Stomach (tissue), 8 donors: ENCODE measurements at regions not wholly inside any gene's neighbourhood (a gene's known extent, or its start where the extent isn't known, plus 50 kb on each side); places are given as distances from the start of the nearest gene placed in this dataset.

Experiments
- DNase-seq, 2 donors: peaks; one replicate each; pipeline versions ENCODE4 v3.0.0 to v3.0.0-alpha.2; 2013 to 2019
- H3K27ac ChIP-seq, 5 donors: fragments of 200-600 bp in 4 of 5; sonication (generic) in 4 of 5; one replicate each; pipeline ENCODE4 v1.5.1; 2013 to 2019; ENCODE audit warnings: mild to moderate bottlenecking in 1 of 5, moderate library complexity in 1 of 5
- H3K27me3 ChIP-seq, 3 donors: fragments of 200-600 bp; sonication (generic); one replicate each; pipeline ENCODE4 v1.5.1; 2017 to 2019; ENCODE audit warnings: mixed run types in 1 of 3
- H3K36me3 ChIP-seq, 4 donors: fragments of 200-600 bp; sonication (generic); 1 replicate in 3 of 4; 2 replicates in 1 of 4; pipeline ENCODE4 v1.5.1; 2016 to 2019
- H3K4me1 ChIP-seq, 4 donors: fragments of 200-600 bp; sonication (generic); one replicate each; pipeline ENCODE4 v1.5.1; 2016 to 2019
- H3K4me3 ChIP-seq, 4 donors: fragments of 200-600 bp; sonication (generic) in 3 of 4; one replicate each; pipeline ENCODE4 v1.5.1; 2016 to 2019; ENCODE audit warnings: mild to moderate bottlenecking in 1 of 4
- H3K9me3 ChIP-seq, 4 donors: fragments of 200-600 bp; sonication (generic); one replicate each; pipeline ENCODE4 v1.5.1; 2016 to 2019
- EP300 ChIP-seq: sonication (generic); formaldehyde crosslinking; IDR thresholded peaks from one replicate; pipeline ENCODE4 v1.6.1; 2017; ENCODE audit warnings: antibody characterized with exemption
- POLR2A ChIP-seq, 4 donors: fragments of 450-650 bp; IDR thresholded peaks; one replicate each; pipeline ENCODE4 v1.6.1; 2016; ENCODE audit warnings: antibody characterized with exemption in 4 of 4, control low read depth in 2 of 4, mild to moderate bottlenecking in 1 of 4, moderate library complexity in 1 of 4
- POLR2AphosphoS5 ChIP-seq, 3 donors: sonication (generic); formaldehyde crosslinking; IDR thresholded peaks; one replicate each; pipeline ENCODE4 v1.6.1; 2016; ENCODE audit warnings: antibody characterized with exemption in 3 of 3
- WGBS, 5 donors: extraction: QIAGEN DNeasy Blood & Tissue Kit in 3 of 5; methylation state at CpG; one replicate each; pipeline versions ENCODE4 v1.1.5 to v1.1.7; 2013 to 2018; 5-methylcytosine and 5-hydroxymethylcytosine counted together
- intact Hi-C: fragments of 100-400 bp; cut with DNase I; formaldehyde crosslinking; loops from one replicate; pipeline ENCODE4 v1.15.1; 2023; ENCODE audit warnings: low total_unique reads
- TF ChIP-seq, protein P1 (sequence below), 7 experiments: fragments of 450-650 bp in 4 of 7; fragments of 200-600 bp in 3 of 7; sonication (generic) in 3 of 7; IDR thresholded peaks; one replicate each; pipeline ENCODE4 v1.5.1; 2016 to 2019; ENCODE audit warnings: antibody characterized with exemption in 7 of 7, control low read depth in 2 of 7, mild to moderate bottlenecking in 1 of 7
- donor health status: healthy with polysubstance abuse.
- donor health status: Bipolar disorder and iron deficiency.
- donor health status: healthy.

DNA sequence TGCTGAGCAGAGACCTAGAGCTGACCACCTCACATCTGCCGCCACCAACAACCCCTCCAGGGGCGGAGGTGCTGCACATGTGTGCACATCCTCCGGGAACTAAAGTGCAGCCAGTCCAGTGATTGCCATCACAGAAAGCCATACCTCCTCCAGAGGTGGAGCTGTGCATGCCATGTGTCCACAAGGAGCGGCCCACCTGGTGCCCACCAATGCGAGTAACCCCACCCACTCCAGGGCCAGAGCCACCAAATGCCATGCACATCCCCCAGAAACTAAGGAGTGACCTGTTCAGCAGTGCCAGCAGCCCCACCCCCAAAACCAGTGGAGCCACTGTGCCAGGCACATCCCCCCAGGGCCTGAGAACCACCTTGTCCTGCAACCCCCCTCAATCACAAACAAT, 557.9 kb downstream of the UQCRFS1 start:
- intact Hi-C loops: no loop called here
- DNase-seq: no peak
- H3K27ac ChIP-seq: no peak overlapping the region
- 95 to 100% (median 96%) methylated on average over 5 of the region's 5 CpGs; no CpG with 5 or more reads in 1 of the 5 donors for WGBS, 5 donors
- TF ChIP-seq, protein P1, sequence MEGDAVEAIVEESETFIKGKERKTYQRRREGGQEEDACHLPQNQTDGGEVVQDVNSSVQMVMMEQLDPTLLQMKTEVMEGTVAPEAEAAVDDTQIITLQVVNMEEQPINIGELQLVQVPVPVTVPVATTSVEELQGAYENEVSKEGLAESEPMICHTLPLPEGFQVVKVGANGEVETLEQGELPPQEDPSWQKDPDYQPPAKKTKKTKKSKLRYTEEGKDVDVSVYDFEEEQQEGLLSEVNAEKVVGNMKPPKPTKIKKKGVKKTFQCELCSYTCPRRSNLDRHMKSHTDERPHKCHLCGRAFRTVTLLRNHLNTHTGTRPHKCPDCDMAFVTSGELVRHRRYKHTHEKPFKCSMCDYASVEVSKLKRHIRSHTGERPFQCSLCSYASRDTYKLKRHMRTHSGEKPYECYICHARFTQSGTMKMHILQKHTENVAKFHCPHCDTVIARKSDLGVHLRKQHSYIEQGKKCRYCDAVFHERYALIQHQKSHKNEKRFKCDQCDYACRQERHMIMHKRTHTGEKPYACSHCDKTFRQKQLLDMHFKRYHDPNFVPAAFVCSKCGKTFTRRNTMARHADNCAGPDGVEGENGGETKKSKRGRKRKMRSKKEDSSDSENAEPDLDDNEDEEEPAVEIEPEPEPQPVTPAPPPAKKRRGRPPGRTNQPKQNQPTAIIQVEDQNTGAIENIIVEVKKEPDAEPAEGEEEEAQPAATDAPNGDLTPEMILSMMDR (IDR thresholded peaks at IDR 0.05): no peak
- TF ChIP-seq POLR2A (IDR thresholded peaks at IDR 0.05) (no peak), EP300 (no peak), POLR2AphosphoS5 (IDR thresholded peaks at IDR 0.05) (no peak)
- peaks cover 7 to 49% (median 44%) of the 10 kb centered on the region in 4 donors for H3K9me3 ChIP-seq
- H3K27me3 ChIP-seq: no peaks in the 10 kb centered on the region
- no peaks in the 10 kb centered on the region for H3K4me1 ChIP-seq
- H3K4me3 ChIP-seq: no peak overlapping the region
- no peaks in the 10 kb centered on the region for H3K36me3 ChIP-seq

- Histone ChIP-seq H3K27me3 (no peaks in the 10 kb centered on the region), H3K4me3 (no peak overlapping the region), H3K4me1 (no peaks in the 10 kb centered on the region), H3K27ac (no peak overlapping the region), H3K9me3 (peaks cover 7 to 27% (median 26%) of the 10 kb centered on the region in 4 donors), H3K36me3 (no peaks in the 10 kb centered on the region)
- WGBS, 5 donors: 69 to 78% (median 77%) methylated on average over 3 of the region's 3 CpGs
- intact Hi-C loops: no loop called here
- TF ChIP-seq EP300 (no peak), POLR2A (IDR thresholded peaks at IDR 0.05) (no peak), POLR2AphosphoS5 (IDR thresholded peaks at IDR 0.05) (no peak)
- TF ChIP-seq, protein P1 (IDR thresholded peaks at IDR 0.05): no peak
- DNase-seq: no peak
Observed at GRCh38 chr19:28652765-28653164, 560.2 kb downstream of the UQCRFS1 start.

DNA sequence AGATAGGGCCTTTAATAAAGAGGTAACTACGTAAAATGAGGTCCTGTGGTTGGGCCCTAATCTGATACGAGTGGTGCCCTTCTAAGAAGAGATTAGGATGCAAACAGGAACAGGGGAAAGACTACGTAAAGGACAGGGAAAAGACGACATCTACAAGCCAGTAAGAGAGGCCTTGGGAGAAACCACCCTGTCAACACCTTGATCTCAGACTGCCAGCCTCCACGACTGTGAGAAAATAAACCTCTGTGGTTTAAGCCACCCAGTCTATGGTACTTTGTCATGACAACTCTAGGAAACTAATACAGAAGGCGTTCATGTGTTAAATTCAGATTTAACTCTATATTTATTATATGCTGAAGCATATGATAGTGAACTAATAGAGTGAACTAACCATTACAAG, 566.3 kb downstream of the UQCRFS1 start:
- TF ChIP-seq EP300 (no peak), POLR2A (IDR thresholded peaks at IDR 0.05) (no peak), POLR2AphosphoS5 (IDR thresholded peaks at IDR 0.05) (no peak)
- no peaks in the 10 kb centered on the region for H3K36me3 ChIP-seq
- intact Hi-C loops: no loop called here

DNA sequence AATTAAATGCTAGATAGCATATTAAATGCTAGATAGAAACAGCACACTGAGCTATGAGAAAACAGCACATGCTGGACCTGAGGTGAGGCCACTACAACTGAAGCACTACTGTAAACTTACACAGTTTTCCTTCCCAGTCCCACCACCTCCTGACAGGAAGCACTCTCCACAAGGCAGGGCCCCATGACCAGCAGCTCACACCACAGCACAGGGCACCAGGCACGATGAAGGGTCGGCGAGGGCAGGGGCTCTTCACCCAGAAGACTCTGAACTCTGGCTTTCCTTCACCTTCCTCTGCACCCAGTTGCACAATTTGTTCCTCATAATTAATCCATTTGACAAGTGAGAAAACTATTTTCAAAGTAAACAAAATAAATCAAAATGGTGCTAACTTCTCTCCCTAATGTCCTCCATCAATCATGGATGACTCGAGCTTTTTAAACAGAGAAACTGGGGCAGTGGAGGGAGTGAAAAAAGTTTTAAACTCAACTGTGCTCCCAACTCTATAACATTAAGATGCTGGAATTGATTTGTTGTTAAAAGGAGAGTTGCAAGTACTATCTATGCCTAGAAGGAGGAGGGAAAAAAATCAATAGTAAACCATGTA, 568.7 kb downstream of the UQCRFS1 start:
- no peaks in the 10 kb centered on the region for H3K36me3 ChIP-seq
- intact Hi-C loops: no loop called here
- no peak overlapping the region for H3K4me3 ChIP-seq
- WGBS, 5 donors: 28 to 46% (median 38%) methylated on average over 4 of the region's 4 CpGs
- TF ChIP-seq, protein P1 (IDR thresholded peaks at IDR 0.05): no peak
- TF ChIP-seq POLR2A (IDR thresholded peaks at IDR 0.05) (no peak), EP300 (no peak), POLR2AphosphoS5 (IDR thresholded peaks at IDR 0.05) (no peak)
- no peaks in the 10 kb centered on the region for H3K4me1 ChIP-seq
- H3K27me3 ChIP-seq: peaks cover 0 to 5% (median 0%) of the 10 kb centered on the region in 3 donors
- no peak overlapping the region for H3K27ac ChIP-seq
- DNase-seq: peak in 1 of 2 donors; percentile 20
- no peaks in the 10 kb centered on the region for H3K9me3 ChIP-seq

More for the DNA sequence above, 566.3 kb downstream of the UQCRFS1 start:
- Histone ChIP-seq H3K27ac (no peak overlapping the region), H3K4me1 (no peaks in the 10 kb centered on the region), H3K4me3 (no peak overlapping the region), H3K9me3 (peaks cover 0 to 6% (median 0%) of the 10 kb centered on the region in 4 donors), H3K27me3 (peaks cover 0 to 5% (median 0%) of the 10 kb centered on the region in 3 donors)
- no peak for DNase-seq
- 58 to 81% (median 68%) methylated on average over 6 of the region's 6 CpGs for WGBS, 5 donors
